BE2C (cell line): ENCODE measurements at regions not wholly inside any gene's neighbourhood (a gene's known extent, or its start where the extent isn't known, plus 50 kb on each side); places are given as distances from the start of the nearest gene placed in this dataset.
"Not testable (repeated sequence)": the region's sequence is repeated elsewhere in the genome, so short reads cannot be mapped to it uniquely, and the experiment has no call there.

Experiments used
- DNase-seq: peaks from one replicate; pipeline ENCODE4 v3.0.0-alpha.2; 2020
- H3K27me3 ChIP-seq: fragments of 250-450 bp; sonication (Bioruptor Pico); 2 replicates; pipeline ENCODE4 v1.5.1; 2020; ENCODE audit warnings: mild to moderate bottlenecking
- H3K36me3 ChIP-seq: fragments of 250-450 bp; sonication (Bioruptor Pico); 2 replicates; pipeline ENCODE4 v1.5.1; 2020; ENCODE audit warnings: mild to moderate bottlenecking
- H3K4me1 ChIP-seq: fragments of 250-450 bp; sonication (Bioruptor Pico); 2 replicates; pipeline ENCODE4 v1.5.1; 2020
- H3K4me3 ChIP-seq: 2 replicates; pipeline ENCODE4 v1.5.1; 2011; ENCODE audit warnings: low read depth, low read length
- H3K9me3 ChIP-seq: fragments of 250-450 bp; sonication (Bioruptor Pico); 2 replicates; pipeline ENCODE4 v1.5.1; 2020
- TF ChIP-seq, protein P1 (sequence below): IDR thresholded peaks from 2 replicates; pipeline ENCODE4 v1.5.1; 2012; ENCODE audit warnings: mild to moderate bottlenecking, low read depth, low read length

DNA sequence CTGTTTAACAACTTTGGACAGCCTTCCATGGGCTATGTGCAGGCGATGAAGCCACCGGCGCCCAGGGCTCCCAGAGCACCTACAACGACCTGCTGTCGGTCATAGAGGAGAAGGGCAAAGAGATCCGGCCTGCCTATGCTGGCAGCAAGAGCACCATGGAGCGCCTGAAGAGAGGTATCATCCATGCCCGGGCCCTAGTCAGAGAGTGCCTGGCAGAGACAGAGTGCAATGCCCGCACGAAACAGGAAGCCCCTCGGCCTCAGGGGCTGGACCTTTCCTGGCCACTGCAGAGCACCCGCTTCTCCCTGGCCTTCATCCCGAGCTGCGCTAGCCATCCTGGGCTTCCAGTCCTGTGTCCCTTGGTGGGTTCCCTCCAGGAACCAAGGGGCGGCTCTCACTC, 497.0 kb upstream of the PHF14 start:
- Histone ChIP-seq H3K27me3 (no peaks in the 10 kb centered on the region), H3K4me1 (no peaks in the 10 kb centered on the region; the same call in 1 of the 2 replicates), H3K4me3 (no peak overlapping the region), H3K36me3 (no peaks in the 10 kb centered on the region), H3K9me3 (no peaks in the 10 kb centered on the region)
- TF ChIP-seq, protein P1, sequence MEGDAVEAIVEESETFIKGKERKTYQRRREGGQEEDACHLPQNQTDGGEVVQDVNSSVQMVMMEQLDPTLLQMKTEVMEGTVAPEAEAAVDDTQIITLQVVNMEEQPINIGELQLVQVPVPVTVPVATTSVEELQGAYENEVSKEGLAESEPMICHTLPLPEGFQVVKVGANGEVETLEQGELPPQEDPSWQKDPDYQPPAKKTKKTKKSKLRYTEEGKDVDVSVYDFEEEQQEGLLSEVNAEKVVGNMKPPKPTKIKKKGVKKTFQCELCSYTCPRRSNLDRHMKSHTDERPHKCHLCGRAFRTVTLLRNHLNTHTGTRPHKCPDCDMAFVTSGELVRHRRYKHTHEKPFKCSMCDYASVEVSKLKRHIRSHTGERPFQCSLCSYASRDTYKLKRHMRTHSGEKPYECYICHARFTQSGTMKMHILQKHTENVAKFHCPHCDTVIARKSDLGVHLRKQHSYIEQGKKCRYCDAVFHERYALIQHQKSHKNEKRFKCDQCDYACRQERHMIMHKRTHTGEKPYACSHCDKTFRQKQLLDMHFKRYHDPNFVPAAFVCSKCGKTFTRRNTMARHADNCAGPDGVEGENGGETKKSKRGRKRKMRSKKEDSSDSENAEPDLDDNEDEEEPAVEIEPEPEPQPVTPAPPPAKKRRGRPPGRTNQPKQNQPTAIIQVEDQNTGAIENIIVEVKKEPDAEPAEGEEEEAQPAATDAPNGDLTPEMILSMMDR: no peak
- no peak for DNase-seq

- no peaks in the 10 kb centered on the region for H3K4me1 ChIP-seq
- H3K4me3 ChIP-seq: no peak overlapping the region
- no peaks in the 10 kb centered on the region for H3K27me3 ChIP-seq
- H3K36me3 ChIP-seq: no peaks in the 10 kb centered on the region
- TF ChIP-seq, protein P1: no peak
- H3K9me3 ChIP-seq: no peaks in the 10 kb centered on the region
- no peak for DNase-seq
Measured at GRCh38 chr7:10483671-10484070, 490.0 kb upstream of the PHF14 start.

DNA sequence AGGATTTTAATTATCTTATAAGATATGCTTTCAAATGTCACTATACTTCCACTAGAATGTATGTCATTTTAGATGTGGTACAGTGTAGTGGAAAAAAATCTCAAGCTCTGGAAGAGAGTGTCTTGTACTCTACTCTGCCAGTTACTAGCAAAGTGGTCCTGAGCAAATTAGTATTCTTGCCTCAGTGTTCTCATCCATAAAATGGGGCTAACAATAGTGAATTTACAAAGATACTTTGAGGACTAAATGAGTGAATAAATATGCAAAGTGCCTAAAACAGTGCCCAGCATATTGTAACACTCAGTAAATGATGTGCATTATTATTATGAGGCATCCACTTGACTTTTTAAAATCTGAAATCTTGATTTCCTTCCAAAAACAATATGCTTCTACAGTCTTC, 488.9 kb upstream of the PHF14 start:
- DNase-seq: no peak
- H3K4me3 ChIP-seq: no peak overlapping the region
- TF ChIP-seq, protein P1: no peak

DNA sequence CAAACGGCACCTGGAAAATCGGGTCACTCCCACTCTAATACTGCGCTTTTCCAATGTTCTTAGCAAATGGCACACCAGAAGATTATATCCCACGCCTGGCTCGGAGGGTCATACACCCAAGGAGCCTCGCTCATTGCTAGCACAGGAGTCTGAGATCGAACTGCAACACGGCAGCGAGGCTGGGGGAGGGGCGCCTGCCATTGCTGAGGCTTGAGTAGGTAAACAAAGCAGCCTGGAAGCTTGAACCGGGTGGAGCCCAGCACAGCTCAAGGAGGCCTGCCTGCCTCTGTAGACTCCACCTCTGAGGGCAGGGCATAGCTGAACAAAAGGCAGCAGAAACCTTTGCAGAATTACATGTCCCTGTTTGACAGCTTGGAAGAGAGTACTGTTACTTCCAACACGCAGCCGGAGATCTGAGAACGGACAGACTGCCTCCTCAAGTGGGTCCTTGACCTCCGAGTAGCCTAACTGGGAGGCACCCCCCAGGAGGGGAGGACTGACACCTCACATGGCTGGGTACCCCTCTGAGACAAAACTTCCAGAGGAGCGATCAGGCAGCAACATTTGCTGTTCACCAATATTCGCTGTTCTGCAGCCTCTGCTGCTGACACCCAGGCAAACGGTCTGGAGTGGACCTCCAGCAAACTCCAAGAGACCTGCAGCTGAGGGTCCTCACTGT, 472.3 kb upstream of the PHF14 start:
- not testable (repeated sequence) for DNase-seq, H3K36me3 ChIP-seq, H3K4me1 ChIP-seq, H3K27me3 ChIP-seq, H3K4me3 ChIP-seq, H3K9me3 ChIP-seq

More for the DNA sequence above, 488.9 kb upstream of the PHF14 start:
- no peaks in the 10 kb centered on the region for H3K27me3 ChIP-seq
- H3K9me3 ChIP-seq: no peaks in the 10 kb centered on the region
- no peaks in the 10 kb centered on the region for H3K4me1 ChIP-seq
- no peaks in the 10 kb centered on the region for H3K36me3 ChIP-seq

GRCh38 chr7:10507032-10507431, 466.6 kb upstream of the PHF14 start:
- Histone ChIP-seq H3K4me1 (no peaks in the 10 kb centered on the region), H3K4me3 (no peak overlapping the region), H3K27me3 (no peaks in the 10 kb centered on the region), H3K9me3 (no peaks in the 10 kb centered on the region), H3K36me3 (no peaks in the 10 kb centered on the region)
- TF ChIP-seq, protein P1: no peak
- no peak for DNase-seq

DNA sequence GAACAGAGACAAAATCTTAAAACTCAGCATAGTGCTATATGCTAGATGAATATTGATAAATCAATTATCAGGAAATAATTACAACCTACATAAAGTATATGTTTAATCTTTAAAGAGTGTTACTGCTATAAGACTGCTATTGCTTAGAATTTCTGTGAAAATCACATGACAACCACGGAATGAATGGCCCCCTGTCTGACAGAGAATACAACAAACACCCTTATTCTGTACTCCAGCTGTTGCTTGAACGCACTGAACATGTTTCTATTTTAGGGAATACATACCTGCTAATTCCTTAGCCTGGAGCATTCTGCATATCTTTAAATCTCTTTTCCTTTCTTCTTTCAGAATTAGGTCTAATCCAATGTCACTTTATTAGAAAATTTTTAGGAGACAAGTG, 452.4 kb upstream of the PHF14 start:
- H3K27me3 ChIP-seq: no peaks in the 10 kb centered on the region
- H3K4me3 ChIP-seq: no peak overlapping the region
- no peak for DNase-seq
- TF ChIP-seq, protein P1: no peak
- no peaks in the 10 kb centered on the region for H3K36me3 ChIP-seq
- H3K4me1 ChIP-seq: peaks cover 6% of the 10 kb centered on the region; the same call in 1 of the 2 replicates
- no peaks in the 10 kb centered on the region for H3K9me3 ChIP-seq

DNA sequence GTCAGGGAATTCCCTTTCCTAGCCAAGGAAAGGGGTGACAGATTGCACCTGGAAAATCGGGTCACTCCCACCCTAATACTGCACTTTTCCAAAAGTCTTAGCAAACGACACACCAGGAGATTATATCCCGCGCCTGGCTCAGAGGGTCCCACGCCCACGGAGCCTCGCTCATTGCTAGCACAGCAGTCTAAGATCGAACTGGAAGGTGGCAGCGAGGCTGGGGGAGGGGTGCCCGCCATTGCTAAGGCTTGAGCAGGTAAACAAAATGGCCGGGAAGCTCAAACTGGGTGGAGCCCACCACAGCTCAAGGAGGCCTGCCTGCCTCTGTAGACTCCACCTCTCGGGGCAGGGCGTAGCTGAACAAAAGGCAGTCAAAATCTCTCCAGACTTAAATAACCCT, 440.2 kb upstream of the PHF14 start:
- not testable (repeated sequence) for H3K4me3 ChIP-seq, H3K36me3 ChIP-seq, DNase-seq, H3K4me1 ChIP-seq, H3K27me3 ChIP-seq, H3K9me3 ChIP-seq
